Activated CD4-positive, alpha-beta T cell treated with anti-CD3 and anti-CD28 coated beads, Interleukin-2, amount 50 U/mL, for 16 hours (primary cell): ENCODE measurements at regions not wholly inside any gene's neighbourhood (a gene's known extent, or its start where the extent isn't known, plus 50 kb on each side); places are given as distances from the start of the nearest gene placed in this dataset.

Source experiments
- DNase-seq: peaks from one replicate; pipeline ENCODE4 v3.0.0-alpha.2; 2020

DNA sequence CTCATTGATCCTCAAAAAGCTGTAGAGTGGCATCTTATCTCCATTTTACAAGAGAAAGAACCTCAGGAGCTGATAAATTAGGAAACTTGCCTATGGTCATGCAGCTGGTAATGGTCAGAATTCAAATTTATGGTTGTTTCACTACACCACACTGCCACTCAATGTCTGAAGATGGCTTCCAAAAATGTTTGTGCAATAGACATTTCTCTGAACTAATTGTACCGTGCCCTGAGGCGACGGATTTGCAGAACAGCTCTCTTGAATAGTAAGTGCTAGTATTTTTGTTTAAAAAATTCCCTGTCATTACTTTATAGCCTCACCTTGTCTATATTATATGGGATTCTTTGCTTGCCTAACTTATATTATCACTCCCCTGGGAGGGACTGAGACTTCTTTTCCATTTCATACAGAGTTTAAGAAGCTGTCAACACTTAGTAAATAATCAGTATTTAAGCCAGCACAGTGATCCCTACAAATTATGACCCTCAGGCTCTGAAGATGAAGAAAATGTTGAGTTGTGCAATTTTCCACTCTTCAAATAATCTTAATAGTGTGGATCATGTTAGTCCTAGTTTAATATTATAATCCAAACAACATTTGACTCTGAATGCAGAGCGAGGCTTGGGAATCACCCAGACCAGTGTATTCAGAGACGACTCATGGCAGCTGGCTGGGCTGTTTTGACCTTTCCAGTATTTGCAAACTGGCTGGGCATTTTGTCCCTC, 346.6 kb downstream of the PTEN start:
- DNase-seq, result no peak

- DNase-seq, result no peak
Measured at GRCh38 chr10:88211230-88211629, 347.8 kb downstream of the PTEN start.

DNA sequence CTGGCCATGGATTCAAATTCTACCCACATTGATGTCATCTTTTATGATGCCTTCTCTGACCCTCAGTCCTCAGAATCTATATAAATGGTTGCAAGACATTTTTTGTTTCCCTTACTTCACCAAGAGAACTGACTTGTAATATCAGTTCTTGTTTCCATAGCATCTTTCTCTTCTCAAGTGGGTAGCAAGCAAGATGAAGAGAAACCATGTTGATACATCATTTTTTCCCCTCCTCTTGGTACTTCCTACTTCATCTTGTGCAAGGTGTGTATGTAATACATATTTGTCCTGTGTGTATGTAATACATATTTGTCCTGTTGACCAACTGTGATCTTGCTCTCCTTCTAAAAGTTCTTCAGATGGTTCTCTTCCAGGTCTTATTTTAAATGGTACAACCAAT, 348.6 kb downstream of the PTEN start:
- DNase-seq, result no peak

GRCh38 chr10:88213065-88213605, 349.7 kb downstream of the PTEN start:
- no peak for DNase-seq

DNA sequence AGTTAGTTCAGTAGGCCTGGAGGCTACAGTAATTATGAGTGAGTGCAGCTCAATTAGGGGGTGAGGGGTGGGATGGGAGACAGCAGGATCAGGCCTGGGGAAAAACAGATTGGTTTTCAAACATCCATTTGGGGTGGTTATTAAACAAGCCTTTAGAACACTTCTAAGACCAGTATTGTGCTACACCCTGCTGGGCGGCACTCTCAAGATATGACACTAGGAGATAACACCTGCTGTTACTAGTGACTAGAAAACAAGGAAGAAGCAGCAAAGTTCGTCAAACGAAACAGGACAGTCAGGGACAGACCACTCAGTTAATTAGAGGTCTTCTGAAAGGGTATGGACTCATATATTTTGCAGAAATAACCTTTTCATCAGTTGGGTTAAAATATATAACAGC, 353.6 kb downstream of the PTEN start:
- no peak for DNase-seq

GRCh38 chr10:88218362-88218761, 354.9 kb downstream of the PTEN start:
- DNase-seq, result no peak

DNA sequence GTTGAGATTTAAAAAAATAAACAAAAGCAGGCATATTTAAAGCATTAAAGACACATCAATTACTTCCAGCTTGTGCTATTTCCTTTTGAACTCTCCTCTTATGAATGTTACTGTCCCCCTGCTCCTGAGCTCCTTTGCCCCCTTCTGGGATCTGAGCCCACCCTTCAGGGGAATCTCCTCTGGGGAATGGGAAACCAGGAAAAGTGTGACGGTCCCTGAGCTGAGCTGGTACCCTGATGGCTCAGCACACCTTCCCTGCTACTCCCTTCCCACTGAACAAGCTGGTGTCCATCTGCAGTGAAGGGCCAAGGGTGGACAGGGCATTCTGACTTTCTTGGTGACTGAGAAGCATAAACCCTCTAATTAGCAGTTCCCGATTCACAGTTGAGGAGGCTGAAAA, 356.3 kb downstream of the PTEN start:
- no peak for DNase-seq

GRCh38 chr10:88221010-88221973, 357.9 kb downstream of the PTEN start:
- DNase-seq, result no peak

- DNase-seq, result no peak
Measured at GRCh38 chr10:88222881-88223280, 359.5 kb downstream of the PTEN start.
